ENCODE measurements at regions not wholly inside any gene's neighbourhood (a gene's known extent, or its start where the extent isn't known, plus 50 kb on each side); places are given as distances from the start of the nearest gene placed in this dataset.

DNA sequence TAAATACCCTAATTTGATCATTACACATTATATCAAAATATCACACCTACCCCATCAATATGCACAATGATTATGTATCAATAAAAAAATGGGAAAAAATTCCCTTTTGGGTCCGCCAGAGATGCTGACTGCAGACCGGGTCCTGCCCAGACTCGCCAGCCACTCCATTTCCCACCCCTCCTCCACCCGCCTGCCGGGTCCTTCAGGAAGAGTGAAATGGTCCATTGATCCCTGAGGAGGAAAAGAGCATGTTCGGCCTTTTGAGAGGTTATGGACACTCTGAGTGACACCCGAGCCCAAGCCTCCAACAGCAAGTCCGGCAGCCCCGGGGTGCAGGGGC is 123.9 kb upstream of the ZFHX3 start:
- DNase-seq: no peak

DNA sequence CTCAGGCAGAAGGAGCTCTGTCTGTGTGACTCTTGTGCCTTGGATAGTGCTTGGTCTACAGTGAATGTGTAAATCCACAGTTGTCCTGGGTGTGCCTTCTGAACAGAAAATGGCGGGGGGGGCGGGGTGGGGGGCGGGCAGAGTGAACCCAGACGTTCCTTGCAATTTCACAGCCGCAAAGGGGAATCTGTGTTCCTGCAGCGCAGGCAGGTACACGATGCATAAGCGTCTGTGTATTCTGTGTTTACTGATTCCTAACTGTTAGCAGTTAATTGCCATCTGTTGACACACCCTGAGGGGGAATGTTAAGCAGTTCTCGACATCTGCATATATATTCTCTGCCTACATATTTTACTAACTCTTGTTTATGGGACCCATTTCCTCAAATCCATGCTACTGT is 123.5 kb upstream of the ZFHX3 start:
- DNase-seq: no peak

GRCh38 chr16:73170612-73171038 is 122.7 kb upstream of the ZFHX3 start:
- no peak for DNase-seq

GRCh38 chr16:73166947-73167550 is 119.1 kb upstream of the ZFHX3 start:
- no peak for DNase-seq

GRCh38 chr16:73166441-73166851 is 118.5 kb upstream of the ZFHX3 start:
- DNase-seq: no peak

DNA sequence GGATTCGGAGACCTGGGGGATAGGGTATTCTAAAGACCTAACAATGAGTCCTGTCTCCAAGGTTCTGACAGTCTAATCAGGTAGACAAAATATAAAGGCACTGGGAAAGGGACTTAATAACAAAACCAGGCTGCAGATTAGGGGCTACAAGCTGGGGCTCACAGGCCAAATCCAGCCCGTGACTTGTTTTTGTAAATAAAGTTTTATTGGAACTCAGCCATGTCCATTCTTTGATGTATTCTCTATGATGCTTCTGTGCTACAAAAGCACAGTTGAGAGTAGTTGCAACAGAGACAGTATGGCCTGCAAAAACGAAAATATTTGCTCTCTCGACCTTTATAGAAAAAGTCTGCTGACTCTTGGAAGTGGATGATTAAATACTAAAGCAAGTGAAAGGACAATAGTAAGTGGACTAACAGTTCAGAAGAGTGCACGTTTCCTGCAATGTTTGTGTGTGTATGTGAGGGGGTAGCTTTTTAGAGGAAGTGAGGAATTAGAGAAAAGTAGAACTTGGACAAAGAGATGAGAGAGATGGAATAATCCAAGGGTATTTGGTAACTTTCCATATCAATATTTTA is 115.4 kb upstream of the ZFHX3 start:
- no peak for DNase-seq

DNA sequence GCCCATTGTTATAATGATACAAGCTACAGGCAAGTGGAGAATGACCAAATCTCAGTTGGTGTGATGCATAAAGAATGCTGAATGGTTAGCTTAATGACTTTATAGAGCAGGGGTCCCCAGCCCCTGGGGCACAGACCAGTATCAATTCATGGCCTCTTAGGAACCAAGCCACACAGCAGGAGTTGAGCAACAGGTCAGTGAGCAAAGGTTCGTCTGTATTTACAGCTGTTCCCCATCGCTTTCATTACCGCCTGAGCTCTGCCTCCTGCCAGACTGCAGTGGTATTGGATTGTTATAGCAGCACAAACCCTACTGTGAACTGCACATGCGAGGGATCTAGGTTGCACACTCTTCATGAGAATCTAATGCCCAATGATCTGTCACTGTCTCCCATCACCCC is 114.0 kb upstream of the ZFHX3 start:
- DNase-seq: no peak

DNA sequence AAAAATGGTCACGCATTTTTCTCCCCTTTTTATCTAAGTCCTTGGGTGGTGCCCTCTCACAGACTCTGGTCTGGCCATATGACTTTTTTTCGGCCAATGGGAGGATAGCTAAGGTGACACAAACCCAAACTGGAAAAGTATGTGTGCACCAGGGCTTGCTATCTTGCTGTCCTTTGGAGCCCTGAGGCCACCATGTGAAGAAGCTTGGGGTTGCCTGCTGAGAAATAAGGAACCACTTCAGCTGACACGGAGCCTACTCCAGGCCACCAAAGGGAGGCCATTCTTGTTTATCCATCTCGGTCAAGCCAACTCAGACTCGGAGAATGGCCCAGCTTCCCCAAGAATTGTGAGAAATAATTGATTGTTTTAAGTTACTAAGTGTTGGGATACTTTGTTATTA is 111.4 kb upstream of the ZFHX3 start:
- no peak for DNase-seq

DNA sequence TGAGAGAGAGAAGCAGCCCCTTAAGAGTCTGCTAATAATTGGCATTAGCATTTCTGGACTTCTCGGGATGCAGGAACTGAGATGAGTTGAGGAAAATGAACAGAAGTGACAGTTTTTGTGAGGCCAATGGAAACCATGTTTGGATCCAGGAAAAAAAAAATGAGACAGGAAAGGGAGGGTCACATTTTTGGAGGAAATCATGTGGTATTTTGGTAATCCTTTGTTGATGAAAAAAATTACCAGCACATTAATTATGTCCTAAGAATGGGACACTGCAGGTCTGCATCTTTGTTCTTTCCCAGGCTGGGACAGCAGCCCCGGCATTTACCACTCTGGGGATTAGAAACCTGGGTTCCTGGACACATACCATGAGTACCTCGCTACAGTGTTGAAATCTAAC is 109.9 kb upstream of the ZFHX3 start:
- DNase-seq: no peak

- DNase-seq: peak; percentile 11
Measured at GRCh38 chr16:73154063-73154870, 106.3 kb upstream of the ZFHX3 start.

DNA sequence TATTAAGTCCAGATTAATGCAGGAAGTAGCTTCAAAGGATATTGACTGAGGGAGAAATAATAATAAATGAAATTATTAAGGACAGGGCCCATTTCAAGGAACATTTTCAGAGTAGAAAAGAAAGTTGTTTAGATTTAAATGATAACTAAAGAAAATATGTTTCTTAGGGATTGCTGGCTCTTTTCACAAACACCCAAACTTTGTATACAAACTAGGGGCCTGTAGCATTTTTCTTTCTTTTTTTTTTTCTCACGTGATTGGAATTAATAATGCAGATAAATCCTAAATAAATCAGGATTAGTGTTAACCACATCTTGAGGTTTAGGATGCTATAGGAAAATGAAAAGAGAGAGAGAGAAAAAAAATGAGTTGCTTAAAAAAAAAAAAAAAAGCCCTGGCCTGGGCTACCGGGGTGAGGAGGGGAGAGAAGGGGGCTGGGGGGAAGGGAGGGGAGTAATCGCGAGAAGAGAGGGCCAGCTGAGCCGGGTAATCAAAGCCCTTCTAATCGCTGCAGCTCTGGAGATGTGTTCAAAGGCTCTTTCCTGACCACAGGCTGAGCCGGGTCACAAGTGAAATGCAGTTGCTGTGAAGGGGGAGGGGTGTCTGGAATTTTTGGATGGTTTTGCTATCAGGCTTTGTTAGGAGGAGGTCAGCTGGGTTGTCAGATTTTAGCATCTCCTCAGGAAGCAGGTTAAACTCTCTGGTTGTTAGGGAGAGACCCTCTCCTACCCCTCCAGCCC is 104.6 kb upstream of the ZFHX3 start:
- no peak for DNase-seq

GRCh38 chr16:73151941-73152340 is 104.0 kb upstream of the ZFHX3 start:
- DNase-seq: no peak

- DNase-seq: no peak
Measured at GRCh38 chr16:73151225-73151624, 103.3 kb upstream of the ZFHX3 start.

GRCh38 chr16:73150786-73151185 is 102.9 kb upstream of the ZFHX3 start:
- DNase-seq: no peak

DNA sequence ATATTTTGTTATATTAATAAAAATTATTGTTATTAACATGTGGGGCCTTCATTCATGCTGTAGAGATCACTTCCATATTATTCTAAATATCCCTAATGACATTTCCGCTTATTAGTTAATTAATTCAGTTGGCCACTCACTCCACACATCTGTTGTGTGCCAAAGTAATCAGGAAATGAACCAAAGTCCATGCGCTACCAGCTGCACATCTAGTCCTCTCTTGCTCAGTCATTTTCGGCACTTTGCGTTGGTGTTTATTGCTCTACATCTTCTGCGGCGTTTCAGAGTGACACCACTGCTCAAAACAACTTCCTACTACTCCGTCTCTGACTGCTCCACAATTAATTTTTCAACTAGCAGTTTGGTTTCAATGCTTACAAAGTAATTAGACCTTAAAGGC is 101.4 kb upstream of the ZFHX3 start:
- DNase-seq: no peak

DNA sequence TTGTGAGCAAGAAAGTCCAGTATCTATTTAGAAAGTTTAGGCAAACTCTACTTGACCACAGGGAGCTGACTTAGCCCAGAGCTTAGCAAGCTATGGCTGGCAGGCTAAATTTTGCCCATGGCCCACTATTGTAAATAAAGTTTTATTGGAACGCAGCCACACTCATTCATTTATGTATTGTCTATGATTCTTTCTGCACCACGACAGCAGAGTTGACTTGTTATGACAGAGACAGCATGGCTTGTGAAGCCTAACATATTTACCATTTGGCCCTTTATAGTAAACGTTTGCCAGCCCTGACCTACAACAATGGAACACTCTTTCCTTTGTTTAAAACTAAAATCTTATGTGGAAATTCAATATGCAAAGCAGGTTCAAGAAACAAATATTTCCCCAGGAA is 100.0 kb upstream of the ZFHX3 start:
- no peak for DNase-seq

DNA sequence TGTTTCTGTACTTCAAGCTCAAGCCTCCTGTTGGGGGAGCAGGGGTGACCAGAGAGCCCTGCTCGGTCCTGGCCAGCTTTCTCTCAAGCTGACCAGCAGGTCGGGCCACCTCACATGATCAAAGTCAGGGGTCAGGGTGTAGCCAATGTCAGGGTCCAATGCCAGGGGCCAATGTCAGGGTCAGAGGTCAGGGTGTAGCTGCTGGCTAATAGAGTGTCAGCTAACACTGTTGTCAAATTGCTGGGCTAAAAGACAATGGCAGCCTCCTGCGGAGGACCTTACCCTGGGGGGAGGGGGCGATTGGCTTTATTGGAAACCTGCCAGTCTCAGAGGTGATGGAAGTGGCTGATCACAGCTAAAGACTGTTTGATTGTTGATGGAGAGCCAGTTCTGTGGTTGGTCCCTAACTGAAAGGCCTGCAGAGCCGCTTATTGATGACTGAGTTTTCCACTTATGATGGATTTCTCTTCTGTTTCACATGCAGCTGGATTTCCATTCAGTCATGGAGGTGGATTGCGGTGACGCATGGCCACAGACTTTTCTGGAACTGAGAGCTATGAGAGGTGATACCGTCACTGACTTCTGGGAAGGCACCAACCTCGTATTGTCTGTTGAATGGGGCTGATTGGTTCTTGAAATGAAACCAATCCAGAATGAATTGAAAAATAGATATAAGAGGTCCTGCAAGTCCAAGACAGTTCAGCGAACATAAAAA is 97.4 kb upstream of the ZFHX3 start:
- no peak for DNase-seq

- no peak for DNase-seq
Measured at GRCh38 chr16:73143576-73144422, 95.9 kb upstream of the ZFHX3 start.

- no peak for DNase-seq
Measured at GRCh38 chr16:73143002-73143401, 95.1 kb upstream of the ZFHX3 start.

DNA sequence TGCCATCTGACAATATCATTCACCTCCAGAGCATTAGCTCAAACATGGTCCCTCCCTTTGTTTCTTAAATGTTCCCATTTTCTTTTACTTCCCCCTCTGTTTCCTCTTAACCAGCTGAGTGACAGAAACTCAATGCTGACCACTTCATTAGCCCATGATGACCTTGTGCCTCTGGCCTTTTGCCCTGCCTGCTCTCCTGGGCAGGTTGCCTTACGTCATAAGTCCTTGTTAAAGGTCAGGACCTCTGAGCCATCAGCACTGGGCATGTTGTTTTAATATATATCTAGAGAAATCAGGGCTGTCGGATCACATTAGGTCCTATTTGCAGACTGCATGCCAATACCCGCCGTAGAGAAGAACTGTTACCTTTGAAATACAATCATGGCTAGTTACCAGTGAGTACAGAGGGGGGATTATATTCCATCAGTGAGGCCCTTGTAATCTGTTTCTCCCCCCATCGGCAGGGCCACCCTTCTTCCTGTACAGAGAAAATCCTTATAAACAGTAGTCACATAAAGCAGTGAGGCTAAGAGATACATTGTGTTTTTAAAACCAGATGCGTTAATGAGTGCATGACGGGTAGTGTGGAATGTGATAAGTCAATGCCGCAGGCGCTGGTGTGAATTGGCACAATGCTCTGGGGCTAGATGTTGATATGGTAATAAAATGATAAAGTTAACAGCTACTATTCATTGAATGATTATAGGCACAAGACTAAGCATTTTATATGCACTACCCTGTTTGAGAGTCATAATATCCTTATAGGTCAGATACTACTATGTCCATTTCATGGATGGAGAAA is 94.3 kb upstream of the ZFHX3 start:
- DNase-seq: no peak

DNA sequence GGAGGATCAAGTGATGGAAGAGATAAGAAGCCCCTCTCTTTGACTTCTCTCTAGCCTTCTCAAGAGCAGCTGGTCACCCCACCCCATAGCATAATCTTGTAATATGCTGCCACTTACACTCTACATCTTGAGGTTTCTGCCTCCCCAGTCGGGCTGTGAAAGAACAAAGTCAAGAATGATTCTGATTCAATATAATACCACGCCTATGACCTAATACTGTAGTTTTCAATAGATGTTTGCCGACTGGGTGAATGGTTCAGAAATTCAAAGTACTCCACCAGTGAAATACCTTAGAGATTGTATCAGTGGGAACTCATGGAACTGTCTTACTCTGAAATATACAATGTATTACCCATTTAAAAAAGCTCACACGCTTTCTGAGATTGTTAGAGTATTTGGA is 93.0 kb upstream of the ZFHX3 start:
- no peak for DNase-seq
